NCI-H524 treated with DMSO at 0.1 percent for 48 hours (cell line): ENCODE measurements at regions not wholly inside any gene's neighbourhood (a gene's known extent, or its start where the extent isn't known, plus 50 kb on each side); places are given as distances from the start of the nearest gene placed in this dataset.

Experiments used
- DNase-seq: peaks from one replicate; lab custom pipeline; 2025; lab: John Stamatoyannopoulos, UW

- no peak for DNase-seq
These were observed 339.6 kb upstream of the KIF2A start for GRCh38 chr5:61966296-61966955.

GRCh38 chr5:61966997-61967396 is 339.0 kb upstream of the KIF2A start:
- no peak for DNase-seq

GRCh38 chr5:61967681-61968080 is 338.3 kb upstream of the KIF2A start:
- DNase-seq = no peak

- no peak for DNase-seq
These were observed 336.7 kb upstream of the KIF2A start for GRCh38 chr5:61969347-61969746.

GRCh38 chr5:61969755-61970154 is 336.3 kb upstream of the KIF2A start:
- no peak for DNase-seq

- DNase-seq = no peak
These were observed 335.8 kb upstream of the KIF2A start for GRCh38 chr5:61970218-61970617.

- DNase-seq = no peak
These were observed 331.3 kb upstream of the KIF2A start for GRCh38 chr5:61974680-61975079.

GRCh38 chr5:61981886-61982285 is 324.1 kb upstream of the KIF2A start:
- no peak for DNase-seq

GRCh38 chr5:61991430-61991829 is 314.6 kb upstream of the KIF2A start:
- no peak for DNase-seq

GRCh38 chr5:61991866-61992265 is 314.1 kb upstream of the KIF2A start:
- no peak for DNase-seq

GRCh38 chr5:61993295-61993927 is 312.6 kb upstream of the KIF2A start:
- no peak for DNase-seq

GRCh38 chr5:61994171-61994570 is 311.8 kb upstream of the KIF2A start:
- no peak for DNase-seq

- no peak for DNase-seq
These were observed 310.5 kb upstream of the KIF2A start for GRCh38 chr5:61995486-61995885.

GRCh38 chr5:61999371-61999770 is 306.6 kb upstream of the KIF2A start:
- DNase-seq = no peak

GRCh38 chr5:62000646-62001045 is 305.4 kb upstream of the KIF2A start:
- DNase-seq = no peak

- no peak for DNase-seq
These were observed 304.4 kb upstream of the KIF2A start for GRCh38 chr5:62001640-62002039.

GRCh38 chr5:62002436-62002835 is 303.6 kb upstream of the KIF2A start:
- DNase-seq = no peak

- no peak for DNase-seq
These were observed 300.5 kb upstream of the KIF2A start for GRCh38 chr5:62005551-62005950.

- DNase-seq = no peak
These were observed 298.5 kb upstream of the KIF2A start for GRCh38 chr5:62007457-62007856.

GRCh38 chr5:62011089-62011664 is 294.8 kb upstream of the KIF2A start:
- no peak for DNase-seq

- no peak for DNase-seq
These were observed 288.9 kb upstream of the KIF2A start for GRCh38 chr5:62017092-62017491.

- DNase-seq = no peak
These were observed 276.7 kb upstream of the KIF2A start for GRCh38 chr5:62029303-62029702.

GRCh38 chr5:62030326-62030725 is 275.7 kb upstream of the KIF2A start:
- DNase-seq = no peak

GRCh38 chr5:62038024-62038423 is 268.0 kb upstream of the KIF2A start:
- no peak for DNase-seq
